ENCODE measurements at regions not wholly inside any gene's neighbourhood (a gene's known extent, or its start where the extent isn't known, plus 50 kb on each side); places are given as distances from the start of the nearest gene placed in this dataset.

DNA sequence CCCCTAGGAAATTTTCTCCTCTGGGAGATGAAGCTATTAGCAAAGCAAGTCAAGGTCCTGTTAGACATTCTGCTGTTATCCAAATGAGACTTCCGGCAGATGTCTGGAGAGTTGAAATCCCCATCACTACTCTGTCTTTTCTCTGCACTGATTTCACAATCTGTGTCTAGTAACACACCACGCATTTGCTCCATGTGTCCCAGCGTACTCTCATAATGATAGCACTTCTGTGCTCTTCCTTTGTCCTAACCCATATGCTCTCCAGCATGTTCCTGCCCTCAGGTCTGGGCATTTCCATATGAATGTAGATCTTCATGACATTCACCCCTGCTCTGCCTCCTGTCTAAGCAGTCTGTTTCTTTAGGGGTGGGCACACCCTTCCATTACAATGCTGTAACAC, 1949.0 kb upstream of the WWC1 start:
- Histone ChIP-seq H3K9me3 (ENCODE audit: control insufficient read depth in 2 of 2, insufficient read depth in 1 of 2, low read depth in 1 of 2, low read length in 1 of 2) (no peaks in the 10 kb centered on the region), H3K27ac (ENCODE audit: low read depth in 2 of 2, low read length in 1 of 2) (no peak overlapping the region), H3K36me3 (ENCODE audit: control insufficient read depth in 2 of 2, insufficient read depth in 2 of 2, low read length in 1 of 2) (no peaks in the 10 kb centered on the region), H3K27me3 (ENCODE audit: control insufficient read depth in 1 of 2, insufficient read depth in 2 of 2, low read length in 2 of 2) (no peaks in the 10 kb centered on the region), H3K4me3 (ENCODE audit: low read depth in 1 of 2, low read length in 2 of 2) (no peak overlapping the region), H3K4me1 (ENCODE audit: control insufficient read depth in 2 of 2, insufficient read depth in 2 of 2, low read length in 1 of 2) (no peaks in the 10 kb centered on the region)
- WGBS, 2 donors, result 91% methylated on average over 3 of the region's 3 CpGs

DNA sequence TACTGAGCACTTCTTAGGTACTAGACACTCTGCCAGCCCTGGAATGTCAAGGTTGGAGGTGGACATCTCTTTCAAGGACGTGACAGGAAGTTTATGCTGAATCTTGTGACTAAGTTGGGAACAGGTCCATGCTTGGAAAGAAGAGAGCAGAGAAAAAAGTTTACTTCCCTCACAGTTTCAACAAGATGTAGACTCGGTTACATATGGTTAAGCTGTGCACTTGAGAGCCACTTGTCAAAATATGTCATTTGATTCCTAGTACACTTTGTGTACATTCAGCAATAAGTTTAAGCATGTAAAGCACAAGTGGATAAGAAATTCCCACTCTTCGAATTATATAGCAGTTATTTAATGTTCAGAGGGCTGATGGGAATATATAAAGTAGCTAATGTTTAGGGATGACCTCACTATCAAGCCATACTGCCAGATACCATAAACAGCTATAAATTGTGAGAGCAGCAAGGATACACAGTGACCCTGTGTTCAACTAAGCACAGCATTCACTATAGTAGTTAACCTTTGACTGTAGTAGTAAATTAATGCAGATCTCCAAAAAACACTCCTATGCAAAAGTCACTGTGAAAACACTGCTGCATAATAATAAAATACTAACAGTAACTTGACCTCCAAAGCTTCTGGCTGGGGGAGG, 1944.6 kb upstream of the WWC1 start:
- Histone ChIP-seq H3K36me3 (ENCODE audit: control insufficient read depth in 2 of 2, insufficient read depth in 2 of 2, low read length in 1 of 2) (no peaks in the 10 kb centered on the region), H3K4me3 (ENCODE audit: low read depth in 1 of 2, low read length in 2 of 2) (no peak overlapping the region), H3K4me1 (ENCODE audit: control insufficient read depth in 2 of 2, insufficient read depth in 2 of 2, low read length in 1 of 2) (no peaks in the 10 kb centered on the region), H3K27ac (ENCODE audit: low read depth in 2 of 2, low read length in 1 of 2) (no peak overlapping the region), H3K27me3 (ENCODE audit: control insufficient read depth in 1 of 2, insufficient read depth in 2 of 2, low read length in 2 of 2) (no peaks in the 10 kb centered on the region), H3K9me3 (ENCODE audit: control insufficient read depth in 2 of 2, insufficient read depth in 1 of 2, low read depth in 1 of 2, low read length in 1 of 2) (no peaks in the 10 kb centered on the region)
- WGBS, 2 donors, result 43 to 52% methylated on average over 3 of the region's 3 CpGs

DNA sequence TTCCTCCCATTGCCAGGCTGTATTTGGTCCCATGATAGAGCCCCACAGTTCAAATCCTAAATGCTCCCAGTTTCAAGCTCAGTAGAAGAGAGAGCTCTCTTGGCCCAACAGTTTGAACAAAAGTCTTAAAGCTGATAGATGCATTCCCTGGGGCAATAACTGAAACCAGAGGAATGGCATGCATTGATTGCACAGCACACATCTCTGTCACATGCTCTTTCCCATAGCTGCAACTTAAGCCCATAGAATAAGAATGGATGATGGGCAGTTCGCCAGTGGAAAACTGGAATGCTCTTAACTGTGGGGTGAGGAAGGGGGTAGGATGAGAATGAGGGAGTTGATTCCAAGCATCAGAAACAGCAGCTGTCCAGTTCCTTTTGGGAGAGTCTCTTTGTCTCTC, 1942.4 kb upstream of the WWC1 start:
- H3K9me3 ChIP-seq (ENCODE audit: control insufficient read depth in 2 of 2, insufficient read depth in 1 of 2, low read depth in 1 of 2, low read length in 1 of 2), result no peaks in the 10 kb centered on the region
- H3K4me3 ChIP-seq (ENCODE audit: low read depth in 1 of 2, low read length in 2 of 2), result no peak overlapping the region
- H3K27ac ChIP-seq (ENCODE audit: low read depth in 2 of 2, low read length in 1 of 2), result no peak overlapping the region
- no peaks in the 10 kb centered on the region for H3K36me3 ChIP-seq (ENCODE audit: control insufficient read depth in 2 of 2, insufficient read depth in 2 of 2, low read length in 1 of 2)
- 71 to 86% methylated on average over 1 of the region's 1 CpG for WGBS, 2 donors
- H3K4me1 ChIP-seq (ENCODE audit: control insufficient read depth in 2 of 2, insufficient read depth in 2 of 2, low read length in 1 of 2), result no peaks in the 10 kb centered on the region
- no peaks in the 10 kb centered on the region for H3K27me3 ChIP-seq (ENCODE audit: control insufficient read depth in 1 of 2, insufficient read depth in 2 of 2, low read length in 2 of 2)

DNA sequence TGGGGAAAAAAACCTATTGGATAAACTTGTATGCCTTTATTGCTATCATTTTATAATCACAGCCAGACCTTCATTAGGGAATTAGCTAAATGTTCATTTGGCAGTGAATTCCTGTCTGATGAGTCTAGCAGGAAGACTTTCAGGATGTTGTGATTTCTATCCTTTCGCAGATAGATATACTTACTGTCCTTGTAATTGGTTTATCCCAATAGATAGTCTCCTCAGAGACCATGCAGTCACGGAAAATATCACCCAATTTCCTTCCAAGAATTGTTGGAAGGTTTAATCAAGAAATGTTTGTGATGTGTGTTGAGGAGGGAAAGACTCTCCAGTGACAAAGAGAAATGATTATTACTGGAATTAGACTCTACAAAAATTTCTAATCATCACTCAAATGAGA, 1937.9 kb upstream of the WWC1 start:
- H3K36me3 ChIP-seq (ENCODE audit: control insufficient read depth in 2 of 2, insufficient read depth in 2 of 2, low read length in 1 of 2), result no peaks in the 10 kb centered on the region
- no peaks in the 10 kb centered on the region for H3K4me1 ChIP-seq (ENCODE audit: control insufficient read depth in 2 of 2, insufficient read depth in 2 of 2, low read length in 1 of 2)
- 68 to 72% methylated on average over 2 of the region's 2 CpGs for WGBS, 2 donors
- H3K4me3 ChIP-seq (ENCODE audit: low read depth in 1 of 2, low read length in 2 of 2), result no peak overlapping the region
- no peaks in the 10 kb centered on the region for H3K27me3 ChIP-seq (ENCODE audit: control insufficient read depth in 1 of 2, insufficient read depth in 2 of 2, low read length in 2 of 2)
- H3K27ac ChIP-seq (ENCODE audit: low read depth in 2 of 2, low read length in 1 of 2), result no peak overlapping the region
- H3K9me3 ChIP-seq (ENCODE audit: control insufficient read depth in 2 of 2, insufficient read depth in 1 of 2, low read depth in 1 of 2, low read length in 1 of 2), result no peaks in the 10 kb centered on the region

DNA sequence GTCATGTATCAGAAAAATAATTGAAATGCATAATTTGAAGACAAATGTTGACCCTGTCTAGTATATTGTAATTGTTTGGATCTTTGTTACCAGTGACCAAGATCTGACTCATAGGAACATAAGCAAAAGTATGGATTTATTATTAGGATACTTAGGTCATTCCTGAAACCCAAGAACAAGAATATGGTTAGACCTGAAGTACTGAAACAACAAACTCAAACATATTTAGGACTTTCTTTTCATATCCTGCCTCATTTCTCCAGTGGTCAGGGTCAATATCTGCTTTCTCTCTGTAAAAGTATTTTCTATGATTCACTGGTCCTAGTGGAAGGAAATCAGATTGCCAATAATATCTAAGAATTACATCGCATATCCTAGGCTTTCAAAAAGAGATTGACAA, 1937.1 kb upstream of the WWC1 start:
- WGBS, 2 donors, result 96 to 97% methylated on average over 1 of the region's 1 CpG
- Histone ChIP-seq H3K4me1 (ENCODE audit: control insufficient read depth in 2 of 2, insufficient read depth in 2 of 2, low read length in 1 of 2) (no peaks in the 10 kb centered on the region), H3K27me3 (ENCODE audit: control insufficient read depth in 1 of 2, insufficient read depth in 2 of 2, low read length in 2 of 2) (no peaks in the 10 kb centered on the region), H3K4me3 (ENCODE audit: low read depth in 1 of 2, low read length in 2 of 2) (no peak overlapping the region), H3K27ac (ENCODE audit: low read depth in 2 of 2, low read length in 1 of 2) (no peak overlapping the region), H3K9me3 (ENCODE audit: control insufficient read depth in 2 of 2, insufficient read depth in 1 of 2, low read depth in 1 of 2, low read length in 1 of 2) (no peaks in the 10 kb centered on the region), H3K36me3 (ENCODE audit: control insufficient read depth in 2 of 2, insufficient read depth in 2 of 2, low read length in 1 of 2) (no peaks in the 10 kb centered on the region)

DNA sequence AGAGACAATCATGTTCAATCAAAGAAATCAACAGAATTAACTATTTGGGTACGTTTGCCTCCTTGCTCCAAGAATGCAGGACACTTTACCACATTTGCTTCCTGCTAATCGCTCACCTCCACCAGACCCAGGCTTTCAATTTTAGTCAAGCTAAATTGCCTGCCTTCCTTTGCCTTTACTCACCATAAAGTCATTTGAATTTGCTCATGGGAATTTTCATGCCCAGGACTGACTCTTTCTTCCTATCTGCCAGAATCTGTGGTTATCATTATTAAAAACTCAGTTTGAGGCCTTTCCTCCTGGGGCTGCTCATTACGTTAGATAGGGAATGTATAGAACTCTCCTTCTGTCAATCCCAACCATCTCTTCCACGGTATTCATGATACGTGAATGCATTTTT, 1935.3 kb upstream of the WWC1 start:
- H3K4me1 ChIP-seq (ENCODE audit: control insufficient read depth in 2 of 2, insufficient read depth in 2 of 2, low read length in 1 of 2), result no peaks in the 10 kb centered on the region
- H3K4me3 ChIP-seq (ENCODE audit: low read depth in 1 of 2, low read length in 2 of 2), result no peak overlapping the region
- H3K27me3 ChIP-seq (ENCODE audit: control insufficient read depth in 1 of 2, insufficient read depth in 2 of 2, low read length in 2 of 2), result no peaks in the 10 kb centered on the region
- H3K27ac ChIP-seq (ENCODE audit: low read depth in 2 of 2, low read length in 1 of 2), result no peak overlapping the region
- no peaks in the 10 kb centered on the region for H3K9me3 ChIP-seq (ENCODE audit: control insufficient read depth in 2 of 2, insufficient read depth in 1 of 2, low read depth in 1 of 2, low read length in 1 of 2)
- WGBS, 2 donors, result 84 to 87% methylated on average over 5 of the region's 5 CpGs
- H3K36me3 ChIP-seq (ENCODE audit: control insufficient read depth in 2 of 2, insufficient read depth in 2 of 2, low read length in 1 of 2), result no peaks in the 10 kb centered on the region

DNA sequence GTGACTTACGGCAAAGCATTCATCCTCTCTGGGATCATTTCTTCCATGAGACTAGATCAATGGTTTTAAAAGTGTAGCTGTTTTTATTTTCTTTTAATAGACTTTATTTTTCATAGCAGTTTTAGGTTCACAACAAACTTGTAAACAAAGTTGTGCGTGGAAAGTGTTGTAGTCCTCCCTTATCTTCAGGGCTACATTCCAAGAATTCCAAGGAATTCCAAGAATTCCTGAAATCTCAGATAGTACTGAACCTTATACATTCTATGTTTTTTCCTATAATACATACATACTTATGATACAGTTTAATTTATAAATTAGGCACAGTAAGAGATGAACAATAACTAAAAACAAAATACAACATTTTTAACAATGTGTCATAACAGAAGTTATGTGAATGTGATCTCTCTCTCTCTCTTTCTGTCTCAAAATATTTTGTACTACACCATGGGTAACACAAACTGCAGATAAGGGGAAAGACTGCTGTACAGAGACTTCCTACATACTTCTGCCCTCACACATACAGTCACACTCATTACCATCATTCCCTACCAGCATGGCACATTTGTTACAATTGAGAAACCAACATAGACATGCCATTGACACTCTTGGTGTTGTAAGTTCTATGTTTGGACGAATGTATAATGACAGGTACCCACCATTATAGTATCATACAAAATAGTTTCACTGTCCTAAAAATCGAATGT, 1933.2 kb upstream of the WWC1 start:
- 67 to 71% methylated on average over 4 of the region's 4 CpGs for WGBS, 2 donors
- no peaks in the 10 kb centered on the region for H3K36me3 ChIP-seq (ENCODE audit: control insufficient read depth in 2 of 2, insufficient read depth in 2 of 2, low read length in 1 of 2)
- H3K27me3 ChIP-seq (ENCODE audit: control insufficient read depth in 1 of 2, insufficient read depth in 2 of 2, low read length in 2 of 2), result no peaks in the 10 kb centered on the region
- H3K27ac ChIP-seq (ENCODE audit: low read depth in 2 of 2, low read length in 1 of 2), result no peak overlapping the region
- no peak overlapping the region for H3K4me3 ChIP-seq (ENCODE audit: low read depth in 1 of 2, low read length in 2 of 2)
- no peaks in the 10 kb centered on the region for H3K4me1 ChIP-seq (ENCODE audit: control insufficient read depth in 2 of 2, insufficient read depth in 2 of 2, low read length in 1 of 2)
- peaks cover 0 to 5% of the 10 kb centered on the region in 2 donors for H3K9me3 ChIP-seq (ENCODE audit: control insufficient read depth in 2 of 2, insufficient read depth in 1 of 2, low read depth in 1 of 2, low read length in 1 of 2)

DNA sequence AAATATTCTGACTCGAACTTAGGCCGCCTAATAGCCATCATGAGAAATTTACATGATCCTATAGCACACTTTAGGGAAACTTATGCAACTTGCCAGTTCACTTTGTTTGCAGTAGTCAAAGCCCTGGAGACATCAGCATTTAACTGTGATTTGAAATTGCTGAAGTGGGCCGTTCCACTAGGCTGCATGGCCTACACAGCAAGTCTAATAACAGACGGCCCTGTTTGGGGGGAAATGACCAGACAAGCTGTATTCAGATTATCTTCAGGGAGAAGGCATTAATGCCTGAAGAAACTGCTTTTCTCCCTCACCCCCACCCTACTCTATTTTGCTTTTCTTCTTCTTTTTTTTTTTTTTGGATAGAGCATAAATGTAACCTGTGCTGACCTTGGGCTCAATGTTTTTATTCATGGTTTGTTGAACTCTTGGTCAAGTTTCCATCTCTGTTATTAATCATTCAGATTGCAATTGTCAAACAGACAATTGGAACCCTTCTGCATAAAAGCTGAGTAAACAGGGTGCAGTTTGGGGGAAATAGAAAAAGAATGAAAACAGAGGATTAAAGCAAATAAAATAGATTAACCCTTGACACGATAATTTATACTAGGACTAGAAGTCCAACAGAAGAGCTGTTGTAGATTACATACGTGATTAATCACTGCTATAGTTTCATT, 1928.2 kb upstream of the WWC1 start:
- 36 to 44% methylated on average over 6 of the region's 6 CpGs for WGBS, 2 donors
- Histone ChIP-seq H3K9me3 (ENCODE audit: control insufficient read depth in 2 of 2, insufficient read depth in 1 of 2, low read depth in 1 of 2, low read length in 1 of 2) (peaks cover 0 to 5% of the 10 kb centered on the region in 2 donors), H3K27ac (ENCODE audit: low read depth in 2 of 2, low read length in 1 of 2) (no peak overlapping the region), H3K27me3 (ENCODE audit: control insufficient read depth in 1 of 2, insufficient read depth in 2 of 2, low read length in 2 of 2) (no peaks in the 10 kb centered on the region), H3K4me3 (ENCODE audit: low read depth in 1 of 2, low read length in 2 of 2) (no peak overlapping the region), H3K4me1 (ENCODE audit: control insufficient read depth in 2 of 2, insufficient read depth in 2 of 2, low read length in 1 of 2) (no peaks in the 10 kb centered on the region), H3K36me3 (ENCODE audit: control insufficient read depth in 2 of 2, insufficient read depth in 2 of 2, low read length in 1 of 2) (no peaks in the 10 kb centered on the region)

DNA sequence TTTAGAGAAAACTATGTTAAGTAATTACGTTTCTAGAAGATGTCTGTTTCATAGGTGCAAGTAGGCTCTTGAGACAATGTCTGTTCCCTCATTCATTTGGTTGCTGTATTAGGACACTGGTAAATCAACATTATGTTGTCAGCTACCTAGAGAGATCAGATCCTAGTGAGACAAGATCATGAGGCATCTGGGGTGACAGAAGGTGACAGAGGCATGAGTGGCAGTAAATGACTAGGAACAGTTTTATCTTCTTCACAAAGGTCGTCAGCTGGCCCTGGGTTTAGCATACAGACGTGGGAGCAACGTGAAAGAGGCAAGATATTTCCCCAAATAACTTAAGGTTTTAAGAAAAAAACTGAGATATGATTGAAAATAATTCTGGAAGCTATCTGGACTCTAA, 1926.3 kb upstream of the WWC1 start:
- Histone ChIP-seq H3K27ac (ENCODE audit: low read depth in 2 of 2, low read length in 1 of 2) (no peak overlapping the region), H3K4me3 (ENCODE audit: low read depth in 1 of 2, low read length in 2 of 2) (no peak overlapping the region), H3K36me3 (ENCODE audit: control insufficient read depth in 2 of 2, insufficient read depth in 2 of 2, low read length in 1 of 2) (no peaks in the 10 kb centered on the region), H3K4me1 (ENCODE audit: control insufficient read depth in 2 of 2, insufficient read depth in 2 of 2, low read length in 1 of 2) (no peaks in the 10 kb centered on the region), H3K9me3 (ENCODE audit: control insufficient read depth in 2 of 2, insufficient read depth in 1 of 2, low read depth in 1 of 2, low read length in 1 of 2) (peaks cover 0 to 5% of the 10 kb centered on the region in 2 donors), H3K27me3 (ENCODE audit: control insufficient read depth in 1 of 2, insufficient read depth in 2 of 2, low read length in 2 of 2) (no peaks in the 10 kb centered on the region)
- 50 to 54% methylated on average over 4 of the region's 4 CpGs for WGBS, 2 donors
